GM18507 (cell line): ENCODE measurements at regions not wholly inside any gene's neighbourhood (a gene's known extent, or its start where the extent isn't known, plus 50 kb on each side); places are given as distances from the start of the nearest gene placed in this dataset.
"Not testable (repeated sequence)": the region's sequence is repeated elsewhere in the genome, so short reads cannot be mapped to it uniquely, and the experiment has no call there.

ENCODE experiments used
- DNase-seq: peaks from one replicate; pipeline ENCODE4 v3.0.0; 2011; ENCODE audit warnings: low read depth; ENCODE audit not compliant: insufficient read length; ENCODE audit errors: extremely low spot score
- FAIRE-seq: peaks from 2 replicates; lab custom pipeline; 2011; peaks lifted over from hg19 to GRCh38; lab: Jason Lieb, UNC

- FAIRE-seq (no peak), DNase-seq (no peak)
Measured at GRCh38 chr7:109503421-109503820, 933.7 kb downstream of the DNAJB9 start.

- FAIRE-seq (no peak), DNase-seq (no peak)
Measured at GRCh38 chr7:109522585-109522984, 952.9 kb downstream of the DNAJB9 start.

GRCh38 chr7:109527833-109528232 is 958.2 kb downstream of the DNAJB9 start:
- FAIRE-seq = no peak

GRCh38 chr7:109529712-109530111 is 960.0 kb downstream of the DNAJB9 start:
- FAIRE-seq = no peak
- DNase-seq = no peak

More at GRCh38 chr7:109527833-109528232, 958.2 kb downstream of the DNAJB9 start:
- DNase-seq = no peak

- DNase-seq = no peak
- no peak for FAIRE-seq
Measured at GRCh38 chr7:109532262-109532992, 962.8 kb downstream of the DNAJB9 start.

- no peak for DNase-seq
- no peak for FAIRE-seq
Measured at GRCh38 chr7:109545686-109546085, 976.0 kb downstream of the DNAJB9 start.

GRCh38 chr7:109549471-109550193 is 980.0 kb downstream of the DNAJB9 start:
- no peak for FAIRE-seq
- no peak for DNase-seq

GRCh38 chr7:109552017-109552416 is 982.3 kb downstream of the DNAJB9 start:
- DNase-seq (no peak), FAIRE-seq (no peak)

- FAIRE-seq = no peak
- no peak for DNase-seq
Measured at GRCh38 chr7:109577265-109577664, 1007.6 kb downstream of the DNAJB9 start.

- DNase-seq = no peak
- FAIRE-seq = no peak
Measured at GRCh38 chr7:109579901-109580300, 1010.2 kb downstream of the DNAJB9 start.

GRCh38 chr7:109582211-109582610 is 1012.5 kb downstream of the DNAJB9 start:
- no peak for DNase-seq
- FAIRE-seq = no peak

- DNase-seq, FAIRE-seq: not testable (repeated sequence)
Measured at GRCh38 chr7:109596948-109597347, 1027.3 kb downstream of the DNAJB9 start.

- no peak for FAIRE-seq
- no peak for DNase-seq
Measured at GRCh38 chr7:109611656-109612055, 1042.0 kb downstream of the DNAJB9 start.

- FAIRE-seq (no peak), DNase-seq (no peak)
Measured at GRCh38 chr7:109616551-109617069, 1046.9 kb downstream of the DNAJB9 start.

- DNase-seq (no peak), FAIRE-seq (no peak)
Measured at GRCh38 chr7:109622320-109622719, 1052.6 kb downstream of the DNAJB9 start.

GRCh38 chr7:109632890-109633289 is 1063.2 kb downstream of the DNAJB9 start:
- FAIRE-seq, DNase-seq: not testable (repeated sequence)

- FAIRE-seq = no peak
- no peak for DNase-seq
Measured at GRCh38 chr7:109635374-109635773, 1065.7 kb downstream of the DNAJB9 start.

- DNase-seq = no peak
- no peak for FAIRE-seq
Measured at GRCh38 chr7:109637428-109637990, 1067.8 kb downstream of the DNAJB9 start.

GRCh38 chr7:109638321-109638720 is 1068.6 kb downstream of the DNAJB9 start:
- DNase-seq (no peak), FAIRE-seq (no peak)

GRCh38 chr7:109639561-109639960 is 1069.9 kb downstream of the DNAJB9 start:
- DNase-seq (no peak), FAIRE-seq (no peak)
